ENCODE measurements at regions not wholly inside any gene's neighbourhood (a gene's known extent, or its start where the extent isn't known, plus 50 kb on each side); places are given as distances from the start of the nearest gene placed in this dataset.

DNA sequence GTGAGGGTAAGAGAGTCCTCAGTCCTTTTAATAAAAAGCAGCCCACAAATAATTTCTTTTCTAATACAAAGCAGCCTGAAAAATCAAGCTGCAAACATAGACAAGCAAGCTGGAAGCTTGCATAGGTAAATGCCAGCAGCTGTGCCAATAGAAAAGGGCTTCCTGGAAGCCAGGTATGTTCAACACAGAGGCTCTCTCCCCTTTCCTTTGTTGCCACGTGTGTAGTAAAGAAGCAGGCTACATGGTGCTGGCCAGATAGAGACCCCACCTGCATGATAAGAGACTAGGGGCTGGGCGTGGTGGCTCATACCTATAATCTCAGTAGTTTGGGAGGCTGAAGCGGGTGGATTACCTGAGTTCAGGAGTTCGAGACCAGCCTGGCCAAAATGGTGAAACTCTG lies 50.1 kb upstream of the ERRFI1 start:
- H3K27me3 ChIP-seq (ENCODE audit: control insufficient read depth in 3 of 3, insufficient read depth in 3 of 3, low read length in 3 of 3), result no peaks in the 10 kb centered on the region
- no peaks in the 10 kb centered on the region for H3K9me3 ChIP-seq (ENCODE audit: control insufficient read depth in 2 of 2, insufficient read depth in 1 of 2, low read depth in 1 of 2, low read length in 1 of 2)
- H3K27ac ChIP-seq (ENCODE audit: low read depth in 1 of 3, low read length in 2 of 3), result peak overlapping the region in 1 of 3 donors; percentile 10
- DNase-seq (no peak), FAIRE-seq (no peak)
- no peaks in the 10 kb centered on the region for H3K36me3 ChIP-seq (ENCODE audit: control insufficient read depth in 3 of 3, insufficient read depth in 2 of 3, low read depth in 1 of 3, low read length in 3 of 3)
- H3K4me1 ChIP-seq (ENCODE audit: control insufficient read depth in 3 of 3, insufficient read depth in 2 of 3, low read depth in 1 of 3, low read length in 2 of 3), result peaks cover 3 to 33% (median 4%) of the 10 kb centered on the region in 3 donors
- H3K4me3 ChIP-seq (ENCODE audit: low read depth in 1 of 3, low read length in 3 of 3), result no peak overlapping the region
- WGBS, 3 donors, result 51 to 70% (median 55%) methylated on average over 4 of the region's 4 CpGs
